SU-DHL-6 (cell line): ENCODE measurements at regions not wholly inside any gene's neighbourhood (a gene's known extent, or its start where the extent isn't known, plus 50 kb on each side); places are given as distances from the start of the nearest gene placed in this dataset.

Experiments used
- EZH2phosphoT487 ChIP-seq: fragments of 200-600 bp; sonication (generic), shearing (Covaris generic); conservative IDR thresholded peaks from 2 replicates; pipeline ENCODE4 v1.6.1; 2018; ENCODE audit warnings: mild to moderate bottlenecking, antibody characterized with exemption, low read length, moderate library complexity, mixed read lengths
- TF ChIP-seq, protein P1 (sequence below): fragments of 200-600 bp; sonication (generic); IDR thresholded peaks from one replicate; pipeline ENCODE4 v1.5.1; 2017; ENCODE audit warnings: antibody characterized with exemption, mild to moderate bottlenecking, low read length, moderate library complexity; ENCODE audit not compliant: insufficient read depth, poor library complexity, severe bottlenecking

DNA sequence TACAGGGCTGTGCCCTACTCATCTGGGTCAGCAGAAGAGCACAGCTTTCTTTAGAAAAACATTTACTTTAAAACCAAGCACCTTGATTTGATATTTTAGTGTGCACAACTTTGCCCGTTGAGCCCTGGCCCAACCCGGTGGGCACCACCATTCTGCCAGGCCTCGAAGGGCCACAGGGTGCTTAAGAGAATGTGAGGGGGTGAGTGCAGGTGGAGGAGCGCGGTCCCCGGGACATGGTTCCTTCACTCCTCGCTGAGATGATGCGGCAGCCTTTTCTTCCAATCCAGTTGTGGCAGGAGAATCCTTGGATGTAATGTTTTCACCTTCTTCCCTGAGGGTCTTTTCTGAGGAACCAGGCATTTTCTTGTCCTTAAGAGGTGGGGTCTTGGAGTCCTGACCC is 119.0 kb downstream of the RPIA start:
- TF ChIP-seq, protein P1, sequence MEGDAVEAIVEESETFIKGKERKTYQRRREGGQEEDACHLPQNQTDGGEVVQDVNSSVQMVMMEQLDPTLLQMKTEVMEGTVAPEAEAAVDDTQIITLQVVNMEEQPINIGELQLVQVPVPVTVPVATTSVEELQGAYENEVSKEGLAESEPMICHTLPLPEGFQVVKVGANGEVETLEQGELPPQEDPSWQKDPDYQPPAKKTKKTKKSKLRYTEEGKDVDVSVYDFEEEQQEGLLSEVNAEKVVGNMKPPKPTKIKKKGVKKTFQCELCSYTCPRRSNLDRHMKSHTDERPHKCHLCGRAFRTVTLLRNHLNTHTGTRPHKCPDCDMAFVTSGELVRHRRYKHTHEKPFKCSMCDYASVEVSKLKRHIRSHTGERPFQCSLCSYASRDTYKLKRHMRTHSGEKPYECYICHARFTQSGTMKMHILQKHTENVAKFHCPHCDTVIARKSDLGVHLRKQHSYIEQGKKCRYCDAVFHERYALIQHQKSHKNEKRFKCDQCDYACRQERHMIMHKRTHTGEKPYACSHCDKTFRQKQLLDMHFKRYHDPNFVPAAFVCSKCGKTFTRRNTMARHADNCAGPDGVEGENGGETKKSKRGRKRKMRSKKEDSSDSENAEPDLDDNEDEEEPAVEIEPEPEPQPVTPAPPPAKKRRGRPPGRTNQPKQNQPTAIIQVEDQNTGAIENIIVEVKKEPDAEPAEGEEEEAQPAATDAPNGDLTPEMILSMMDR, result no peak
- no peak for TF ChIP-seq EZH2phosphoT487
